ENCODE measurements at regions not wholly inside any gene's neighbourhood (a gene's known extent, or its start where the extent isn't known, plus 50 kb on each side); places are given as distances from the start of the nearest gene placed in this dataset.
"Not testable (repeated sequence)": the region's sequence is repeated elsewhere in the genome, so short reads cannot be mapped to it uniquely, and the experiment has no call there.

GRCh38 chr15:53923741-53924140 is 54.5 kb upstream of the UNC13C start:
- H3K4me1 Mint-ChIP-seq, H3K4me3 Mint-ChIP-seq, DNase-seq, CTCF ChIA-PET, H3K36me3 Mint-ChIP-seq, H3K9me3 Mint-ChIP-seq, H3K27me3 Mint-ChIP-seq: not testable (repeated sequence)
- H3K27ac Mint-ChIP-seq = peak overlapping the region; percentile 25

- no peaks in the 10 kb centered on the region for H3K4me1 Mint-ChIP-seq
- CTCF ChIA-PET = no interaction called here
- DNase-seq = no peak
- no peaks in the 10 kb centered on the region for H3K9me3 Mint-ChIP-seq
- H3K27ac Mint-ChIP-seq = no peak overlapping the region
- no peaks in the 10 kb centered on the region for H3K27me3 Mint-ChIP-seq
- H3K4me3 Mint-ChIP-seq = no peak overlapping the region
- no peaks in the 10 kb centered on the region for H3K36me3 Mint-ChIP-seq
These were observed 59.8 kb upstream of the UNC13C start for GRCh38 chr15:53918180-53919079.

DNA sequence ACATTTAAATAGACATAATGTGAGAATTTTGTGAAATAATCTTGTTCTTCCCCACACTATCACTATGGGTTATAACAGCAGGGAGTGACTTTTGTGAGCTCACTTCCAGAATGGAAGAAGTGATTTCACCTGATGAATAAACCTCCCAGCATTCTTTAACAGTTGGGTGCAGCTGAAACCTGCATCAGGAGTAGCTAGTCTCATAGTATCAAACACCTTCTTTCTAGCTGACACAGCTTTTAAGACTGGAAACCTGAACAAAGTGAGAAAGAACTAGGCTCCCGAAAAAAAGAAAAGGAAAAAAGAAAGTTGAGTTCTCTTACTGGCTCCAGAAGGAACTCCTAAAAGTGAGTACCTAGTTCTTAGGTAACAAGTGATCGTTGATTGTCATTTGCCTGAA is 61.1 kb upstream of the UNC13C start:
- no peak for DNase-seq
- CTCF ChIA-PET = no interaction called here
- Mint-ChIP-seq H3K27me3 (no peaks in the 10 kb centered on the region), H3K4me3 (no peak overlapping the region), H3K9me3 (no peaks in the 10 kb centered on the region), H3K4me1 (no peaks in the 10 kb centered on the region), H3K36me3 (no peaks in the 10 kb centered on the region), H3K27ac (no peak overlapping the region)

DNA sequence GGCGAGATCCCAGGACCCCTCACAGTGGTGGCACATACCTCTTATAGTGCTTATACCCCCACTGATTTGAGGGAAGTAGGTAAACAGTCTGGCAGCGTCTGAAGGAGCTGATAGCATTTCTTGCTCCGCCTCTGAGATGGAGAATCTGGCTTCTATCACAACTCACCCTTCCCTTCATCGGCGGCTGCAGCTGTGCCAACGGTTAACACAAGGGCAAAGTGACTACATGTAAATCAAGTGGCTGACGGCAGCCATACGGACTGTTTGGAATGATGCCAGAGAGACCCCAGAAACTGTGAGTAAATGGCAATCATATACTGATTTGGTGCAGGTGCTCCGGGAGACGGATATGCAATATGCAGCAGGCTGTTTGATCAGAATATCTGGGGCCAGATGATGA is 66.8 kb upstream of the UNC13C start:
- Mint-ChIP-seq H3K27me3 (no peaks in the 10 kb centered on the region), H3K27ac (no peak overlapping the region), H3K36me3 (no peaks in the 10 kb centered on the region), H3K9me3 (peaks cover 4% of the 10 kb centered on the region), H3K4me3 (no peak overlapping the region), H3K4me1 (no peaks in the 10 kb centered on the region)
- no peak for DNase-seq
- CTCF ChIA-PET = no interaction called here

DNA sequence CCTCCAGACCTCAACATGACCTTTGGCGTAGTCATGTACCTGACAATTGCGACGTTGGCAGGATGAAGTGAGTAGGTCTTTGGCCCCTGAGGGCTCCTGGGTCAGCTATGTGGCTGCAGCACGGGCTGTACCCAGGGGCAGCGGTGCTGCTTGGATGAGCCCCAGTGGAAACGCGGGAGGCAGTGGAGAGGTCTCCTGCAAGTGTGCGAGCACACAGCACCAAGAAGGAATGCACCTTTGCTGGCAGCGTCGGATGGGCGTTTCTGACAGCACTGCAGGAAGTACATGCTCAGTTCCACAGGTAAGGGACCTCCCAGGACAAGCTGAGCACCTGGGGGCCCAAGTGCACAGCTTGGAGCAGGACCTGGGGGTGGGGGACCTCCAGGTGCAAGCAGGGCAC is 67.4 kb upstream of the UNC13C start:
- H3K9me3 Mint-ChIP-seq = peaks cover 4% of the 10 kb centered on the region
- H3K27me3 Mint-ChIP-seq = no peaks in the 10 kb centered on the region
- H3K4me1 Mint-ChIP-seq = no peaks in the 10 kb centered on the region
- no peak overlapping the region for H3K27ac Mint-ChIP-seq
- CTCF ChIA-PET = no interaction called here
- no peak overlapping the region for H3K4me3 Mint-ChIP-seq
- no peaks in the 10 kb centered on the region for H3K36me3 Mint-ChIP-seq
- no peak for DNase-seq

DNA sequence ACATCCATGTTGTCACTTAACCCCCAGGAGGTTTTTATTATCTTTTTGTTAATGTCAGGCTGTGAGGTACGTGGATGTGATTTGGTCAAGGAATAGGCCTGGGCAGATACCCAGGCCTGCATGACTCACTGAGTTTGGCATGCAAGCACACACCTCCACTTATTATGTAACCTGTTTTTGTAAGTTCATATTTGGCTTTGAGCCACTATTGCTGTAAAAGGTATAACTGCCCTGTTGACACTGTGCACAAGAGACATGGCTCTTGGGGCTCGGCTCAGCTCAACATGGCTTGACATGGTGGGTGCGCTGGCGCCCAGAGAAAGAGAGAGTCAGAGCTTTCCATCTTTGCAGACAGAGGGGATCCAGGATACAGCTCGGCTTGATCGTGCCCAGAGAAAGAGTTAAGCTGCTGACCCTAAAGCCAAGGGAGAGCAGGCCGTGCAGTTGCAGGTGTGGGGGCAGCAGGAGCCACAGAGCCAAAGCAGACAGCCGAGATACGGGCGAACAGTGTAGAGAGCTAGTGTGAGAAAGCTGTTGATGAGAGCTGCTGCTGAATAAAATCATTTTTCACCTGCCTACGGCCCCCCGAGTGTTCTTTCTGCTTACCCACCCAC is 67.9 kb upstream of the UNC13C start:
- H3K27ac Mint-ChIP-seq = no peak overlapping the region
- H3K27me3 Mint-ChIP-seq = no peaks in the 10 kb centered on the region
- CTCF ChIA-PET = no interaction called here

DNA sequence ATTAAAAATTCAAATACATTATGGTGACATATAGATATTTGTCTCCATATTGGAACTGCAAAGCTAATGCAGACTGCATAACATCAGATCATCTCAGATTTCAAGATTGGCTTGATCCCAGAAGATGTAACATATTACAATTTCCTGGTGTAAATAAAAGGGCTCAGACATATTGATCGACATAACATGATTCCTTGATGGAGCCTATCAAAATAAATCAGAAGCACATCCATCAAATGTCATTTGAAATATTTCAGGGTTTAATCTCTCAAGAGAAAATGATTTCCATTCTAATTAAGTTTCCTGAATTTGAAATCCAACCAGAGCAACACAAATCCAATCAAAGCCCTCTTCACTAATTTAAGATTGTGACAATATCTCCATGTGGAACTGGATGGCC is 75.1 kb upstream of the UNC13C start:
- H3K36me3 Mint-ChIP-seq = no peaks in the 10 kb centered on the region
- no peaks in the 10 kb centered on the region for H3K27me3 Mint-ChIP-seq
- no peak for DNase-seq
- H3K9me3 Mint-ChIP-seq = no peaks in the 10 kb centered on the region
- CTCF ChIA-PET = no interaction called here
- H3K4me3 Mint-ChIP-seq = no peak overlapping the region
- no peaks in the 10 kb centered on the region for H3K4me1 Mint-ChIP-seq
- no peak overlapping the region for H3K27ac Mint-ChIP-seq

More for the DNA sequence above, 67.9 kb upstream of the UNC13C start:
- Mint-ChIP-seq H3K4me3 (no peak overlapping the region), H3K9me3 (peaks cover 4% of the 10 kb centered on the region), H3K4me1 (no peaks in the 10 kb centered on the region), H3K36me3 (no peaks in the 10 kb centered on the region)
- no peak for DNase-seq

DNA sequence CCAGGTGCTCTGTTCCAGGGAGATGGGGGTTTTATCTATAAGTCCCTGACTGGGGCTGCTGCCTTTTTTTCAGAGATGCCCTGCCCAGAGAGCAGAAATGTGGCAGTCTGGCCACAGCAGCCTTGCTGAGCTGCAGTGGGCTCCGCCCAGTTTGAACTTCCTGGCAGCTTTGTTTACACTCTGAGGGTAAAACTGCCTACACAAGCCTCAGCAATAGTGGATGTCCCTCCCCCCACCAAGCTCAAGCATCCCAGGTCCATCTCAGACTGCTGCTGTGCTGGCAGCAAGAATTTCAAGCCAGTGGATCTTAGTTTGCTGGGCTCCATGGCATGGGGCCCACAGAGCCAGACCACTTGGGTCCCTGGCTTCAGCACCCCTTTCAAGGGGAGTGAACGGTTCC is 84.8 kb upstream of the UNC13C start:
- H3K36me3 Mint-ChIP-seq, H3K4me1 Mint-ChIP-seq, DNase-seq, CTCF ChIA-PET, H3K9me3 Mint-ChIP-seq, H3K27ac Mint-ChIP-seq, H3K27me3 Mint-ChIP-seq, H3K4me3 Mint-ChIP-seq: not testable (repeated sequence)

- H3K27ac Mint-ChIP-seq, H3K4me1 Mint-ChIP-seq, H3K9me3 Mint-ChIP-seq, DNase-seq, H3K27me3 Mint-ChIP-seq, H3K4me3 Mint-ChIP-seq, CTCF ChIA-PET, H3K36me3 Mint-ChIP-seq: not testable (repeated sequence)
These were observed 86.4 kb upstream of the UNC13C start for GRCh38 chr15:53891862-53892261.

- Mint-ChIP-seq H3K27ac (no peak overlapping the region), H3K4me1 (no peaks in the 10 kb centered on the region), H3K9me3 (peaks cover 2% of the 10 kb centered on the region), H3K36me3 (no peaks in the 10 kb centered on the region), H3K27me3 (no peaks in the 10 kb centered on the region), H3K4me3 (no peak overlapping the region)
- CTCF ChIA-PET = no interaction called here
- DNase-seq = no peak
These were observed 93.8 kb upstream of the UNC13C start for GRCh38 chr15:53884441-53884840.

DNA sequence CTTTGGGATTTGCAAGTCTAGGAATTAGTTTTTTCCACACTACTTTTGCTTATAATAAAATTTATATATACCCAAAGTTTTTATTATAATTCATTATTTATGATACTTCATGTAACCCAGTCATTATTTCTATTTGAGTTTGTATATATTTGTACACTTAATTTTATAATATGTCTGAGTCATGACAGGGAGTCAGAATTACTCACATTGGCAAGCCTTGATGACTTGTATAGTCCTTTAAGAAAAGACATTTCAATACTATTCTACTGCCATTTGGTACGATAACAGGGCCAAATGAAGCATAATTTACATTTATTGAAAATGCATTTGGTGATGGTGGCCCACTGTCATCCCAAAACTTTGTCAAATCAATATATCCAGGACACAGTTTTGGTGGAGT is 95.9 kb upstream of the UNC13C start:
- Mint-ChIP-seq H3K4me3 (no peak overlapping the region), H3K27me3 (no peaks in the 10 kb centered on the region), H3K27ac (no peak overlapping the region), H3K9me3 (peaks cover 2% of the 10 kb centered on the region), H3K4me1 (no peaks in the 10 kb centered on the region), H3K36me3 (no peaks in the 10 kb centered on the region)
- CTCF ChIA-PET = no interaction called here
- no peak for DNase-seq

DNA sequence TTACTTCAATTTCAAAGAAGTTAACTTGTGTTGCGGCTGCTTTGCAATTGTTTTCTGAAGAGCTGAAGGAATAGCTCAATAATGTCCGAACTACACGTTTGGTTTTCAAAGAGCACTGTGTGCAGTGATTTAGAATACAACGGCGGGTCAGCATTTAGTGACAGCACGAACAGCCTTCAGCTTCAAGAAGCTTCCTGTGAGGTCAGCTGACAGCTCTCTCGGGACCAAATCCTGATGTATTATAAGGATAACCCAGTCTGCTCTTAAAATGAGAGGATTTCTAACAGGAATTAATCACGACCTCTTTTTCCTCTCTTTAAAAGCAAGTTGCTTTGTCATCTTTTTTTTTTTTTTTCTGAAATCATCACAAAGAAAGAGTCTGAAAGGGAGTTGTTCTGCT is 97.9 kb upstream of the UNC13C start:
- Mint-ChIP-seq H3K9me3 (peaks cover 2% of the 10 kb centered on the region), H3K27ac (no peak overlapping the region), H3K4me3 (no peak overlapping the region), H3K27me3 (no peaks in the 10 kb centered on the region), H3K36me3 (no peaks in the 10 kb centered on the region), H3K4me1 (no peaks in the 10 kb centered on the region)
- CTCF ChIA-PET = no interaction called here
- DNase-seq = no peak

DNA sequence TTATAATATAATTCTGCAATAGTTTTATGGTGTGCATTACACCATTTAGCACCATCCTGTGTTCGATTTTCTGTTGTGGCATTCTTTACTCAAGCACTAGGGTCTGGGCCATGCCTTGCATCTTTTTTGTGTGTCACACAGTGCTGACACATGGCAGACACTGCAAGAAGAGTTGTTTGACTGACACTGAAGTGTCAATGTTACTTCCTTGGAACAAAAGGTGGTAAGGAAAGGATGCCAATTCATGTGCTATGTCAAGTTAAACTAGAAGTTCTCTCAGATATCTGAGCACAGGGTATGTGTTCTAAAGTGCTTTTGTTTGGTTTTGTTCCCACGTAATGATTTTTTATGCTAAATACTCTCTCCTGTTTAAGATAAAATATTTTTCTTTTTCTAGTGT is 102.5 kb upstream of the UNC13C start:
- CTCF ChIA-PET = no interaction called here
- no peak for DNase-seq
- no peaks in the 10 kb centered on the region for H3K4me1 Mint-ChIP-seq
- H3K27ac Mint-ChIP-seq = no peak overlapping the region
- H3K36me3 Mint-ChIP-seq = no peaks in the 10 kb centered on the region
- H3K4me3 Mint-ChIP-seq = no peak overlapping the region
- no peaks in the 10 kb centered on the region for H3K9me3 Mint-ChIP-seq
- H3K27me3 Mint-ChIP-seq = no peaks in the 10 kb centered on the region

DNA sequence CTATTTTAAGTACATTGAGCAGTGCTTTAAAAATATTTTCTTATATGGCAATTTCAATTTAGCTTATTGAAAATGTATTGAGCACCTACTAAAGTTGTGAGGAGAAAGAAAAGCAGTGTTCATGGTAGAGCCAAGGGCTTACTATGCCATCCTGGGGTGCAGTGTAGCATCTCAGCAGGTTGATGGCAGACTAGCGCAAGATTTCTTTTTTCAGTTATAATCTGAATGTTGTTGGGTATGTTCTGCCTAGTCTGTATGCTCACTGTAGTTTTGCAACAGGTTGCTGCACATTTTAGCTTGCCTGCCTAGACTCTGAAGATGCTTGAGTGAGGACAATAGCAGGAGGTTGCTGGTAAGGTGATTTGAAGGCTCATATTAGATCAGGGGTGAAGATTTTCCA is 103.1 kb upstream of the UNC13C start:
- no peak for DNase-seq
- CTCF ChIA-PET = no interaction called here
- Mint-ChIP-seq H3K27me3 (no peaks in the 10 kb centered on the region), H3K27ac (no peak overlapping the region), H3K4me3 (no peak overlapping the region), H3K9me3 (no peaks in the 10 kb centered on the region), H3K36me3 (no peaks in the 10 kb centered on the region), H3K4me1 (no peaks in the 10 kb centered on the region)

- H3K4me3 Mint-ChIP-seq = no peak overlapping the region
- no peak for DNase-seq
- H3K36me3 Mint-ChIP-seq = no peaks in the 10 kb centered on the region
- CTCF ChIA-PET = no interaction called here
- H3K27me3 Mint-ChIP-seq = no peaks in the 10 kb centered on the region
- no peaks in the 10 kb centered on the region for H3K9me3 Mint-ChIP-seq
- no peaks in the 10 kb centered on the region for H3K4me1 Mint-ChIP-seq
- H3K27ac Mint-ChIP-seq = no peak overlapping the region
These were observed 105.8 kb upstream of the UNC13C start for GRCh38 chr15:53872410-53872809.

GRCh38 chr15:53869806-53870073 is 108.5 kb upstream of the UNC13C start:
- H3K4me3 Mint-ChIP-seq = no peak overlapping the region
- H3K4me1 Mint-ChIP-seq = no peaks in the 10 kb centered on the region
- CTCF ChIA-PET = no interaction called here
- no peak overlapping the region for H3K27ac Mint-ChIP-seq
- no peak for DNase-seq
- no peaks in the 10 kb centered on the region for H3K36me3 Mint-ChIP-seq
- H3K27me3 Mint-ChIP-seq = no peaks in the 10 kb centered on the region
- no peaks in the 10 kb centered on the region for H3K9me3 Mint-ChIP-seq
